ENCODE measurements at regions not wholly inside any gene's neighbourhood (a gene's known extent, or its start where the extent isn't known, plus 50 kb on each side); places are given as distances from the start of the nearest gene placed in this dataset.

- TF ChIP-seq CTCF (conservative IDR thresholded peaks at IDR 0.05; ENCODE audit: low read depth, low read length): no peak
- no peak for TF ChIP-seq EZH2 (IDR thresholded peaks at IDR 0.05; ENCODE audit: borderline replicate concordance, low read depth, low read length, poor library complexity, severe bottlenecking)
Measured at GRCh38 chr2:67725731-67726130, 328.6 kb downstream of the ETAA1 start.
